Fibroblast of lung (primary cell): ENCODE measurements at regions not wholly inside any gene's neighbourhood (a gene's known extent, or its start where the extent isn't known, plus 50 kb on each side); places are given as distances from the start of the nearest gene placed in this dataset.

Experiments used
- DNase-seq, 2 donors: peaks; one replicate each; pipeline versions ENCODE4 v3.0.0 to v3.0.0-alpha.2; 2010; ENCODE audit warnings: low read depth in 2 of 2
- H2AFZ ChIP-seq: 2 replicates; pipeline ENCODE4 v1.5.1; 2012; ENCODE audit warnings: low read length, control low read depth, inconsistent platforms
- H3K27ac ChIP-seq: 2 replicates; pipeline ENCODE4 v1.5.1; 2011; ENCODE audit warnings: low read length, control low read depth; ENCODE audit not compliant: insufficient read depth
- H3K27me3 ChIP-seq: 2 replicates; pipeline ENCODE4 v1.5.1; 2011; ENCODE audit warnings: mild to moderate bottlenecking, low read length; ENCODE audit not compliant: control insufficient read depth, insufficient read depth
- H3K36me3 ChIP-seq: 2 replicates; pipeline ENCODE4 v1.5.1; 2011; ENCODE audit warnings: low read length; ENCODE audit not compliant: control insufficient read depth, insufficient read depth
- H3K4me1 ChIP-seq: 2 replicates; pipeline ENCODE4 v1.5.1; 2011; ENCODE audit warnings: low read length; ENCODE audit not compliant: control insufficient read depth, insufficient read depth; ENCODE audit errors: extremely low read depth
- H3K4me2 ChIP-seq: 2 replicates; pipeline ENCODE4 v1.5.1; 2011; ENCODE audit warnings: low read length, control low read depth; ENCODE audit not compliant: insufficient read depth; ENCODE audit errors: extremely low read depth
- H3K4me3 ChIP-seq, 4 experiments: fragments of 200-600 bp in 1 of 4; sonication (generic) in 1 of 4; replicated peaks in 1 of 4; 2 replicates each; pipeline ENCODE4 v1.5.1; 2011 to 2016; ENCODE audit warnings: low read length in 4 of 4, low read depth in 3 of 4, mild to moderate bottlenecking in 3 of 4, control low read depth in 2 of 4, inconsistent platforms in 1 of 4, mixed read lengths in 1 of 4; ENCODE audit not compliant: insufficient read depth in 1 of 4; ENCODE audit errors: control extremely low read depth in 1 of 4
- H3K79me2 ChIP-seq: 2 replicates; pipeline ENCODE4 v1.5.1; 2012; ENCODE audit warnings: mild to moderate bottlenecking, low read length, inconsistent platforms; ENCODE audit not compliant: control insufficient read depth, insufficient read depth
- H3K9ac ChIP-seq: 2 replicates; pipeline ENCODE4 v1.5.1; 2011; ENCODE audit warnings: mild to moderate bottlenecking, low read length, control low read depth; ENCODE audit not compliant: insufficient read depth
- H3K9me3 ChIP-seq: 2 replicates; pipeline ENCODE4 v1.5.1; 2012; ENCODE audit warnings: low read depth, low read length; ENCODE audit not compliant: control insufficient read depth, insufficient read depth
- H4K20me1 ChIP-seq: 2 replicates; pipeline ENCODE4 v1.5.1; 2011; ENCODE audit warnings: low read length; ENCODE audit not compliant: control insufficient read depth, insufficient read depth; ENCODE audit errors: extremely low read depth
- EZH2 ChIP-seq: IDR thresholded peaks from 2 replicates; pipeline ENCODE4 v1.5.1; 2012; ENCODE audit warnings: low read length, control low read depth, mild to moderate bottlenecking; ENCODE audit errors: missing control alignments
- TF ChIP-seq, protein P1 (sequence below), 2 donors: IDR thresholded peaks in 1 of 2; conservative IDR thresholded peaks in 1 of 2; 1 replicate in 1 of 2; 2 replicates in 1 of 2; pipeline ENCODE4 v1.5.1; 2011 to 2012; ENCODE audit warnings: low read length in 2 of 2, control low read depth in 1 of 2, inconsistent platforms in 1 of 2, low read depth in 1 of 2, mild to moderate bottlenecking in 1 of 2

DNA sequence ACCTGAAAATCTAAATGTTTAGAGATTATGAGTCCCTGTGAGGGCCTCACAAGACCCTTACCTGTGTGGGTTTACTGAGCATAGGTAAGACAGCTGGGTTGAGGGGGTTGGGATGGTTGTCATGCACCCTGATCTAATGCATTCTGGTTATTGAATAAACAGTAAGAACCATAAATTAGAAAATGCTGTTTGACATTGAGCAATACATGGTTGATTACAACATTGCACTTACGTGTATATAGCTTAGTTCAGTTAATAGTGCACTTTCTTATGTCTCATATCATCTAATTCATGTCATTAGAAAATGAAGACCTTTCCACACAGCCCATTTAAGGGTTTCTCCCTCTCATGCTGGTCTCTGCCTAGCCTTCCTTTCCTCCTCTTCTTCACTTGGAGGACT is 253.5 kb upstream of the ATP5MC3 start:
- H3K4me1 ChIP-seq: no peaks in the 10 kb centered on the region
- DNase-seq: no peak
- H3K36me3 ChIP-seq: no peaks in the 10 kb centered on the region
- no peak overlapping the region for H3K9ac ChIP-seq
- H3K27ac ChIP-seq: no peak overlapping the region
- H3K27me3 ChIP-seq: no peaks in the 10 kb centered on the region
- TF ChIP-seq, protein P1, sequence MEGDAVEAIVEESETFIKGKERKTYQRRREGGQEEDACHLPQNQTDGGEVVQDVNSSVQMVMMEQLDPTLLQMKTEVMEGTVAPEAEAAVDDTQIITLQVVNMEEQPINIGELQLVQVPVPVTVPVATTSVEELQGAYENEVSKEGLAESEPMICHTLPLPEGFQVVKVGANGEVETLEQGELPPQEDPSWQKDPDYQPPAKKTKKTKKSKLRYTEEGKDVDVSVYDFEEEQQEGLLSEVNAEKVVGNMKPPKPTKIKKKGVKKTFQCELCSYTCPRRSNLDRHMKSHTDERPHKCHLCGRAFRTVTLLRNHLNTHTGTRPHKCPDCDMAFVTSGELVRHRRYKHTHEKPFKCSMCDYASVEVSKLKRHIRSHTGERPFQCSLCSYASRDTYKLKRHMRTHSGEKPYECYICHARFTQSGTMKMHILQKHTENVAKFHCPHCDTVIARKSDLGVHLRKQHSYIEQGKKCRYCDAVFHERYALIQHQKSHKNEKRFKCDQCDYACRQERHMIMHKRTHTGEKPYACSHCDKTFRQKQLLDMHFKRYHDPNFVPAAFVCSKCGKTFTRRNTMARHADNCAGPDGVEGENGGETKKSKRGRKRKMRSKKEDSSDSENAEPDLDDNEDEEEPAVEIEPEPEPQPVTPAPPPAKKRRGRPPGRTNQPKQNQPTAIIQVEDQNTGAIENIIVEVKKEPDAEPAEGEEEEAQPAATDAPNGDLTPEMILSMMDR (conservative IDR thresholded peaks at IDR 0.05 in 1 of 2, IDR thresholded peaks at IDR 0.05 in 1 of 2; ENCODE audit: low read depth in 1 of 2, low read length in 2 of 2): no peak
- no peak for TF ChIP-seq EZH2
- H3K4me3 ChIP-seq: no peak overlapping the region
- H2AFZ ChIP-seq: no peak overlapping the region
- H4K20me1 ChIP-seq: no peaks in the 10 kb centered on the region
- no peaks in the 10 kb centered on the region for H3K9me3 ChIP-seq
- no peak overlapping the region for H3K4me2 ChIP-seq
- no peaks in the 10 kb centered on the region for H3K79me2 ChIP-seq

DNA sequence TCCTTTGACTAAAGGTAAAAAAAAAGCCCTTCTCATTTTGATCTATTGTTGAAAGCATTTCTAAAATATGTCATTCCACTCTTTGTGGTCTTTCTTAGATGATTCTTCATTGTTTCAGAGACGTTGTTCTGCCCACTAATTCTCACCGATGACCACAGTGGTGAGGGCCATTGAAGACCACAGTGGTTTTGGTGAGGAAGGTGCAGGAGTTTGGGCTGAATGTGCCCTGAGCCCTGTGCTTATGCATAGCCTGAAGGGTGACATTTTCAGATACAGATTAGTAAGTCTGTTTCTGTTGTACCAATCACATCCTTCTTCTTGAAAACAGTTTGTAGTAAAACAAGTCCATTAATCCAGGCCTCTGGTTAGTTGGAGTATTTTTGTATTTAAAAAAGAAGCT is 251.3 kb upstream of the ATP5MC3 start:
- Histone ChIP-seq H3K27me3 (no peaks in the 10 kb centered on the region), H3K36me3 (no peaks in the 10 kb centered on the region), H3K9me3 (no peaks in the 10 kb centered on the region), H3K4me3 (no peak overlapping the region), H3K79me2 (no peaks in the 10 kb centered on the region), H3K4me1 (no peaks in the 10 kb centered on the region), H3K4me2 (no peak overlapping the region), H3K27ac (no peak overlapping the region), H4K20me1 (no peaks in the 10 kb centered on the region), H2AFZ (no peak overlapping the region), H3K9ac (no peak overlapping the region)
- TF ChIP-seq, protein P1 (conservative IDR thresholded peaks at IDR 0.05 in 1 of 2, IDR thresholded peaks at IDR 0.05 in 1 of 2; ENCODE audit: low read depth in 1 of 2, low read length in 2 of 2): no peak
- no peak for TF ChIP-seq EZH2
- DNase-seq: no peak

DNA sequence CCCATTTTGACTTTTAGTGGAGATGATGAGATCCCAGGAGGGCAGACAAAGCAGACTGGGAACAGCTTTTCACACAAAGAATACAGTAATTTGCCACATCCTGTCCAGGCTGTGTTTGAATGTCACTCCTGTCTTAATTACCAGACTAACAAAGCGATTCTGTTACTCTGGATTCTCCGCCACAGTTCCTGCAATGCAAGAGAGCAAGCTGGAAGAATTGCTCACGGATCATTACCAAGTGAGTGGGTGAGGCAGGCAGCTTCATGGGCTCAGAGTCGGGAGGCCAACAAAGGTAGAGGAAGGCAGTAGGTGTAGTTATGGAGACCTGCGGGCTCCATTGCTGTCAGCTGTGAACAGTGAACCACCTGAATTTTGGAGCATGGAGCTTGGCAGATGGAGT is 250.5 kb upstream of the ATP5MC3 start:
- DNase-seq: no peak
- Histone ChIP-seq H3K4me3 (no peak overlapping the region), H3K4me2 (no peak overlapping the region), H3K9me3 (no peaks in the 10 kb centered on the region), H2AFZ (no peak overlapping the region), H3K27ac (no peak overlapping the region), H3K4me1 (no peaks in the 10 kb centered on the region), H3K79me2 (no peaks in the 10 kb centered on the region), H3K27me3 (no peaks in the 10 kb centered on the region), H3K36me3 (no peaks in the 10 kb centered on the region), H3K9ac (no peak overlapping the region), H4K20me1 (no peaks in the 10 kb centered on the region)
- no peak for TF ChIP-seq EZH2
- TF ChIP-seq, protein P1 (conservative IDR thresholded peaks at IDR 0.05 in 1 of 2, IDR thresholded peaks at IDR 0.05 in 1 of 2; ENCODE audit: low read depth in 1 of 2, low read length in 2 of 2): no peak
